ENCODE measurements at regions not wholly inside any gene's neighbourhood (a gene's known extent, or its start where the extent isn't known, plus 50 kb on each side); places are given as distances from the start of the nearest gene placed in this dataset.

- in situ Hi-C loops (cut with HindIII; ENCODE audit: low pct_unique_long_range_greater_than_20kb, low sequenced_read_pairs), result no loop called here
- BruUV-seq (replicated peaks), result no TSS peak
- no peak for ATAC-seq
- intact Hi-C loops (cut with micrococcal nuclease; ENCODE audit: unreplicated experiment), result no loop called here
- no peaks in the 10 kb centered on the region for H3K9me3 ChIP-seq (ENCODE audit: control insufficient read depth, insufficient read depth, low read depth, low read length)
- H3K4me3 ChIP-seq (ENCODE audit: low read depth in 2 of 2, low read length in 2 of 2), result no peak overlapping the region
- no peak overlapping the region for H3K27ac ChIP-seq (ENCODE audit: low read length)
- no peaks in the 10 kb centered on the region for H3K36me3 ChIP-seq (ENCODE audit: control insufficient read depth, insufficient read depth, low read length)
- no peaks in the 10 kb centered on the region for H3K27me3 ChIP-seq (ENCODE audit: control insufficient read depth, insufficient read depth, low read length)
- DNase-seq (ENCODE audit: low read depth, low spot score), result no peak
- TF ChIP-seq CTCF (IDR thresholded peaks at IDR 0.05) (no peak), SIN3A (IDR thresholded peaks at IDR 0.05; ENCODE audit: borderline replicate concordance, insufficient read depth, low read depth, low read length) (no peak), POLR2AphosphoS5 (IDR thresholded peaks at IDR 0.05; ENCODE audit: low read depth, low read length) (no peak), REST (IDR thresholded peaks at IDR 0.05; ENCODE audit: insufficient read depth in 1 of 2, low read depth in 2 of 2, low read length in 1 of 2) (no peak), TCF7L2 (IDR thresholded peaks at IDR 0.05; ENCODE audit: low read depth, low read length) (no peak)
- no peaks in the 10 kb centered on the region for H3K4me1 ChIP-seq (ENCODE audit: control insufficient read depth, insufficient read depth, low read length)
- POLR2A ChIA-PET, result no interaction called here
- CTCF ChIA-PET, result no interaction called here
Observed at GRCh38 chr16:80161799-80162739, 378.7 kb upstream of the DYNLRB2 start.

- no peaks in the 10 kb centered on the region for H3K9me3 ChIP-seq (ENCODE audit: control insufficient read depth, insufficient read depth, low read depth, low read length)
- POLR2A ChIA-PET, result no interaction called here
Observed at GRCh38 chr16:80158766-80159165, 382.0 kb upstream of the DYNLRB2 start.

More at GRCh38 chr16:80158766-80159165, 382.0 kb upstream of the DYNLRB2 start:
- ATAC-seq (no peak), DNase-seq (ENCODE audit: low read depth, low spot score) (no peak)
- H3K4me1 ChIP-seq (ENCODE audit: control insufficient read depth, insufficient read depth, low read length), result no peaks in the 10 kb centered on the region
- intact Hi-C loops (cut with micrococcal nuclease; ENCODE audit: unreplicated experiment), result no loop called here
- no peak for TF ChIP-seq POLR2AphosphoS5 (IDR thresholded peaks at IDR 0.05; ENCODE audit: low read depth, low read length)
- no peak for TF ChIP-seq REST (IDR thresholded peaks at IDR 0.05; ENCODE audit: insufficient read depth in 1 of 2, low read depth in 2 of 2, low read length in 1 of 2)
- no peak for TF ChIP-seq SIN3A (IDR thresholded peaks at IDR 0.05; ENCODE audit: borderline replicate concordance, insufficient read depth, low read depth, low read length)
- TF ChIP-seq TCF7L2 (IDR thresholded peaks at IDR 0.05; ENCODE audit: low read depth, low read length), result no peak
- no peak for TF ChIP-seq CTCF (IDR thresholded peaks at IDR 0.05)
- no TSS peak for BruUV-seq (replicated peaks)
- H3K27me3 ChIP-seq (ENCODE audit: control insufficient read depth, insufficient read depth, low read length), result no peaks in the 10 kb centered on the region
- no peak overlapping the region for H3K27ac ChIP-seq (ENCODE audit: low read length)
- CTCF ChIA-PET, result no interaction called here
- H3K4me3 ChIP-seq (ENCODE audit: low read depth in 2 of 2, low read length in 2 of 2), result no peak overlapping the region
- no peaks in the 10 kb centered on the region for H3K36me3 ChIP-seq (ENCODE audit: control insufficient read depth, insufficient read depth, low read length)
- in situ Hi-C loops (cut with HindIII; ENCODE audit: low pct_unique_long_range_greater_than_20kb, low sequenced_read_pairs), result no loop called here
